NCI-H446 treated with DMSO at 0.1 percent for 48 hours (cell line): ENCODE measurements at regions not wholly inside any gene's neighbourhood (a gene's known extent, or its start where the extent isn't known, plus 50 kb on each side); places are given as distances from the start of the nearest gene placed in this dataset.

Source experiments
- DNase-seq: peaks from one replicate; lab custom pipeline; 2025; lab: John Stamatoyannopoulos, UW

DNA sequence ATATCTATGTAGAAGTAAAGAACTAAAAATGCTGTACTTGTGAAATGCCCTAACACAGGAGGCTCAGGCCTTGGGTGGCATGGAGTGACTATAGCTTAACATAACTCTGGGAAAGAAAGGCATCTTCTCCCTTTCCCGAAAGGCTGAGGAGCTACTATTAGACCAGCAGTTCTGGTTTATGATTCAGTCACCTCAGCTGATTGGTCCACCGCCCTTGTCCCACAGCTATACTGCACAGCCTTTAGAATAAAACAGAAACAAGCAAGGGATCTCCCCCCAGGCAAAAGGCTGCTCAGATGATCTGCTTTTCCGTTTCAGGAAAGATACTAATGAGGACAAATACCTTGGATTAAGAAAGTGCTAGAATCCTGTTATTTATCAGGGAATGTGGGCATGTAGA, 171.3 kb downstream of the SNCA start:
- no peak for DNase-seq

- DNase-seq, result no peak
Observed at GRCh38 chr4:89664521-89664920, 172.4 kb downstream of the SNCA start.

DNA sequence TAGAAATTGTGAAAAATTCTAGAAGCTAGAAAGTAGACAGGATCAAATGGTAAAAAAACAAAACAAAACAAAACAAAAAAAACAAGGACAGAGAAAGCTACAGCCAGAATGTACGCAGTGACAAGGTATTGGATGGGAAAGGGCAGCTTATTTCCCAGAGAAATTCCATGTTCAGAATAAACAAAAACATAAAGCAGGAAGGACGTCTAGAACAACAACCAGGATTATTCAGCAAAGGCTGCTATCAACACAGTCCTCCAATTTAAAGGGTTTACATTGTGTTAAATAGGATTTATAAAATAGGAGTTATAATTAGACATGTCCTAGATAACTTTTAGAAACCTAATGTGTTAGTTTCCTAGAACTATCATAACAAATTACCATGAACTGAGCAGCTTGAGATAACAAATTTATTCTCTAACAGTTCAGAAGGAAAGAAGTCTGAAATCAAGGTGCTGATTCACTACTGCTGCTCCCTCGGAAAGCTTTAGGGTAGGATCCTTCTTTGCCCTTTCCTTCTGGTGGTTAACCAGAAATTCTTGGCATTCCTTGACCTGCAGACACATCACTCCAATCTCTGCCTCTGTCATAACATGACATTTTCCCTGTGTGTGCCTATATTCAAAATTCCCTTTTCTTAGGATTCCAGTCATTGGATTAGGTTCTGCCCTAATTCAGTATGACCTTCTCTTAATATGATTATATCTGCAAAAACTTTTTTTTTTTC, 175.6 kb downstream of the SNCA start:
- no peak for DNase-seq

DNA sequence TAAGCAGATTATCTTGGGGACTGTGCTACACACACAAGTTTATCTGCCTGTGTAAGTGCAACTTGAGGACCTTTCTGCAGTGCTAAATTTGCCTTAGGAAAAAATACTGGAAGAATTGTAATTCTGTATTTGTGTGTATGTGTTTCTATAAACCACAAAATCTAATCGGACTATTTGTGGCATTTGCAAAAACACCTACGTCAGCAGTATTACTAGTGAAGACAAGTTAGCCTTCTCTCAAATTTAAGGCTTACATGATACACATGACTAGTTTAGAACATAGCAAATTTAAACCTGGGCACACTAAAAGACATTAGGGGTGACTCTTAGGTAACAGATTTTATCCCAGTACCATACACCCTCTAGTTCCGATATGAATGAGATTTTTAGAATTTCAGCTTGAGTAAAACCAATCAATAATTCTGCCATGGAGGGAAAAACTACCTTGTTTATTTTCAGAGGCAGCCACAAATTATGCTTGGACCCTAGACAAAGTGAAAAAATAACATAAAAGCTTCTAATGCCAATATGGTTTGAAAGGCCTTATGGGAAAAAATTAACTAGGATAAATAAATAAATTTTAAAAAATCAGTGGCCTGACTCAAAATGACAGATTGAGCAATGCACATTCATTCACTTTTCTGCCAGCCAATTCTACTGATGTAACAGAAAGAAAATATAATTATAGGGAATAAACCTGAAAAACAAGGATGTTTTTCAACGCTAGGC, 176.4 kb downstream of the SNCA start:
- peak; percentile 8 for DNase-seq

- no peak for DNase-seq
Observed at GRCh38 chr4:89658701-89659024, 178.3 kb downstream of the SNCA start.

GRCh38 chr4:89657931-89658700, 178.8 kb downstream of the SNCA start:
- DNase-seq, result peak; percentile 71

GRCh38 chr4:89653012-89653411, 183.9 kb downstream of the SNCA start:
- DNase-seq, result peak; percentile 8

DNA sequence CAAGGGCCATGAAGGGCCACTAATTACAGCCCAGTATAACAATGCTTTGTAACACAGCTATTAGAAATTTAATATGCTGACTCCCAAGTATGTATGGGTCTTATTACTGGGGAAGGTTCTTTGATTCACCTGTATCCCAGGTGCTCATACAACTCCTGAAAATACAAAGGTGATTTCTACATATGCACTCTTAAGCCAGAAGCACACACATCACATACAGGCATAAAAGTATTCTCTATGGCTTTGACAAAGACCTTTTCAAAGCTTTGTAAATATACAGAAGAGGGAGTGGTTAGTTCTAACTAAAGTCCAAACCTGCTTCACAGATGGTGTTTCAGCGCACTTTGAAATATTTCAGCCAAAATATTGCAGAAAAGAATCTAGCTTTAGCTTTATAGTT, 191.5 kb downstream of the SNCA start:
- no peak for DNase-seq

DNA sequence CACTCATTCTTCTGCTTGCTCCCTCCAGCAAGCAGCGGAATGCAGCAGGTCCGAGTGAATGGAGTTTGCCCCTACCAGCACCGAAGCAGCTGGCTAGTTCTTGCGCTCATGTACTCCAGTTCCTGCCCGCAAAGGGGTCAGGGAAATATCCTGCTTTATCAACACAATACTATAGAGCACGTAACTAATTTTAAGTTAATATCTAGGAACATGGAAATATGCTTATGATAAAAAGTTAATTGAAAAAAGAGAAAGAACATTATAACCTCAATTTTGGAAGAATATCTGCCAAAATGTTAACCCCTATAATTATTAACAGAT, 195.6 kb downstream of the SNCA start:
- no peak for DNase-seq

DNA sequence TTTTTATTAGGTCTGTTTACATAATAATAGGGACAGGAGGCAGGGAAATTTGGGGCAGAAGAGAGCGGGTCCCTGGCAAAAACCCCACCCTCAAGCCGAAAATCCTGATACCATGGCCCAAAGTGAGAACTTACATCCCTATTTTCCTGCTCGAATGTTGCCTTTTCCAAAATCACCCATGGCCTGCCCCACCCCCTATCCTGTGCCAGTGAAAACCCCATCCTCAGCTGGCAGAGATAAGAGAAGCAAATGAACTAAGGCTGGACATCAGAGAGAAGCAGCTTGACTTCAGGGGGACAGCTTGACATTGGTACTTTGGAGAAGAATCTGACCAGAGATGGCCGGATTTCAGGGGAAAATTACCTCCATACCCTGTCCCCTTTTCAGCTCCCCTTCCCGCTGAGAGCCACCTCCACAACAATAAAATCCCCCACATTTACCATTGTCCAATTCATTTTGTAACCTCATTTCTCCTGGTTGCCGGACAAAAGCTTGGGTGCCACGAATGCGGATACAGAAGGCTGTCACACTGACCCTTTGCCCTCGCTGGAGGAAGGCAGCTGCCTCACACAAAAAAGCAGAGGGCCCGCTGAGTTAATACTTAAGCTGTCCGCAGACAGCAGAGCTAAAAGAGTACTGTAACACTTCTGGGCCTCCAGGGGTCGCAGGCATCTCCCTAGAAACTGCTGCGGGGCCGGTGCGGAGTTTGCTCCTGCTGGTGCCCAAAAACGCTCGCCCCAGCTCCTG, 196.2 kb downstream of the SNCA start:
- DNase-seq, result no peak

GRCh38 chr4:89639395-89639794, 197.6 kb downstream of the SNCA start:
- no peak for DNase-seq

DNA sequence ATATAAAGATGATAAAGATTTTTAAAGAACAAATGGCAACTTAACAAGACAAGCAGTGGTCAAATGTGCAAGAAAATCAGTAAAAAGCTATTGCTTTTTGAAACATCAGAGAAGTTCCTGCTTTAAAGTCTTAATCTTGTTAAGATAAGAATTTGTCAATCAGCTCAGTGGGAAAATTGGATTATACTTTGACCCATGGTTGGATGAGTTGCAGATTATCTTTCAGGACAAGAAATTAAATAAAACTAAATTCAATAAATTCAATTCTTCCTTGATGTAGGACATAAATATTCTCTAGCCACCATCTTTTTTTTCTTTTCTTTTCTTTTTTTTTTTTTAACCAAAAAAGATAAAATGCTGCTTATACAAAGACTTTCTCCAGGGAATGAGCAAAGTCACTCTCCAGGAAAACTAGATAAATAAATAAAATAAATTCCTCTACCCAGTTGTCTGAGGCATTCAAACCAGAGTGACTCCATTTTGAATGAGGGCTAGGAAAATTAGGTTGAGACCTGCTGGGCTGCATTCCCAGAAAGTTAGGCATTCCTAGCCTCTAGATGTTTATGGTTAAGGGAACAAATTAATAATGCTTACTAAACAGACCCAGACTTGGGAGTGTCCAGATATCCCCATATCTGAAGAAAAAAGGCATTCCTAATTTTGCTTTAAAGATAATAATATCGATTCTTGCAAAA, 211.2 kb downstream of the SNCA start:
- no peak for DNase-seq

GRCh38 chr4:89619206-89619962, 217.6 kb downstream of the SNCA start:
- DNase-seq, result no peak

GRCh38 chr4:89618151-89618550, 218.8 kb downstream of the SNCA start:
- no peak for DNase-seq

- peak; percentile 8 for DNase-seq
Observed at GRCh38 chr4:89617317-89617716, 219.6 kb downstream of the SNCA start.

- peak; percentile 24 for DNase-seq
Observed at GRCh38 chr4:89616382-89616781, 220.6 kb downstream of the SNCA start.

GRCh38 chr4:89615051-89615450, 221.9 kb downstream of the SNCA start:
- no peak for DNase-seq

DNA sequence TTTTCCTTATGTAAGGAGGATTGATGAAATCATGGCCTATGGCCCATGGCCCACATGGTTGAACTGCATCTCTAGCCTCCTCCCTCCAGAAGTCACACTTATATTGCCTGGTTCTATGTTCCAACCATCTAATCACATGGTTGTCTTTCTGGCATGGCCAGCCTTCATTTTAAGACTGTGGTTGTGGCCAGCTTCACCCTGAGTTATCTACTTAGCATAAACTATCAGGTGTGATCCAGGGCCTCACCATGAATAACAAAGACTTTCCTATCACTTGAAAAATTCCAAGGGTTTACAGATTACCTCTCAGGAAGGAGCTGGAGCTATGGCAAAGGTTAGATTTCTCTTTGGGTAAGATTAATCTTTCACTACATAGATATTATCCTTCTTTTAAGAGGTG, 222.8 kb downstream of the SNCA start:
- no peak for DNase-seq

DNA sequence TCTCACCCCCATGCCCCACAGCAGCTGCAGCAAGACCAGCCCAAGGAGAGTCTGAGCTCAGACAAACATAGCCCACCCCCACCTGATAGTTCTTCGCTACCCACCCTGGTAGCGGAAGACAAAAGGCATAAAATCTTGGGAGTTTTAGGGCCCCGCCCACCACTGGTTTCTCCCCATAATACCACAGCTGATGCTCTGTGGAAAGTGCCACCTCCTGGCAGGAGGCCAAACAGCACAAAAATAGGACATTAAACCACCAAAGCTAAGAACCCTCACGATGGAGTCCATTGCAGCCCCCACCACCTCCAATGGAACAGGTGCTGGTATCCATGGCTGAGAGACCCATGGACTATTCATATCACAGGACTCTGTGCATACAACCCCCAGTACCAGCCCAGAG, 226.7 kb downstream of the SNCA start:
- no peak for DNase-seq

DNA sequence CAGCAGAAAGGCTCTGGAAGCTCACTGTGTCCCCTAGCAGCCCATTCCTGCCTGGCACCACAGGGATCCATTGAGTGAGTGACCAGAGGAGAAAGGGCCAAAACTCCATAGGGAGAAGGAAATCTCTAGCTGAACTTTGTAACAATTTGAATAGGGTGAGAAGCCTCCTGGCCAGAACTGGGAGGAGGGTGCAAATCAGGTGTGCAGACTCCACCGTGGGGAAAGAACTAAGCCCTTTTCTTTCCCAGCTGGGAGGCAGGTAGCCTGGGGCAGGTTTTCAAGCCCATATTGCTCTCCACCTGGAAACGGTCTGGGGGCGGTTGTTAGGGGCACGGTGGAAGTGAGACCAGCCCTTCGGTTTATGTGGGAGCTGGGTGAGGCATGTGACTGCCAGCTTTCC, 227.2 kb downstream of the SNCA start:
- no peak for DNase-seq

DNA sequence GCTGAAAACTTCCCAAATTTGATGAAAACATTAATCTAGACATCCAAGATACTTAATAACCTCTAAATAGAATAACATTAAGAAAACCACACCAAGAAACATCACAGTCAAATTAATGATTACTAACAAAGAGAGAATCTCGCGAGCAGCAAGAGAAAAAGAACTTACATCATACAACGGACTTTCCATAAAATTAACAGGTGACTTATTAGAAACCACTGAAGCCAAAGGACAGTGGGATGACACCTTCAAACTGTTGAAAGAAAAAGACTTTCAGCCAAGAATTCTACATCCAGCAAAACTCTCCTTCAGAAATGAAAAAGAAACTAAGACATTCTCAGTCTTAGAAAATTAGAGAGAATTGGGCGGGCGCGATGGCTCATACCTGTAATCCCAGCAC, 232.0 kb downstream of the SNCA start:
- DNase-seq, result no peak
